Transverse colon (tissue), 4 donors: ENCODE measurements at regions not wholly inside any gene's neighbourhood (a gene's known extent, or its start where the extent isn't known, plus 50 kb on each side); places are given as distances from the start of the nearest gene placed in this dataset.

Experiments used
- DNase-seq: peaks from one replicate; pipeline ENCODE4 v3.0.0-alpha.2; 2019
- H3K27ac ChIP-seq, 4 donors: fragments of 200-600 bp; sonication (generic); 2 replicates each; pipeline ENCODE4 v1.5.1; 2016 to 2018; ENCODE audit warnings: inconsistent platforms in 4 of 4
- H3K27me3 ChIP-seq: fragments of 200-600 bp; sonication (generic); 2 replicates; pipeline ENCODE4 v1.5.1; 2017; ENCODE audit warnings: inconsistent platforms
- H3K36me3 ChIP-seq, 4 donors: fragments of 200-600 bp; sonication (generic); 2 replicates each; pipeline ENCODE4 v1.5.1; 2017 to 2019; ENCODE audit warnings: inconsistent platforms in 4 of 4
- H3K4me1 ChIP-seq, 4 donors: fragments of 200-600 bp; sonication (generic); 2 replicates each; pipeline ENCODE4 v1.5.1; 2017 to 2020; ENCODE audit warnings: inconsistent platforms in 4 of 4
- H3K4me3 ChIP-seq, 4 donors: fragments of 200-600 bp; sonication (generic); 1 replicate in 1 of 4; 2 replicates in 3 of 4; pipeline versions ENCODE4 v1.5.1 to v1.6.1; 2017 to 2019; ENCODE audit warnings: inconsistent platforms in 4 of 4
- H3K9me3 ChIP-seq, 2 donors: fragments of 200-600 bp; sonication (generic); 2 replicates each; pipeline ENCODE4 v1.5.1; 2017 to 2019; ENCODE audit warnings: inconsistent platforms in 2 of 2
- EP300 ChIP-seq: sonication (generic); formaldehyde crosslinking; IDR thresholded peaks from one replicate; pipeline ENCODE4 v1.6.1; 2017; ENCODE audit warnings: antibody characterized with exemption, low read depth
- POLR2A ChIP-seq: fragments of 450-650 bp; IDR thresholded peaks from one replicate; pipeline ENCODE4 v1.6.1; 2016; ENCODE audit warnings: antibody characterized with exemption, mild to moderate bottlenecking, moderate library complexity
- POLR2AphosphoS5 ChIP-seq, 3 donors: sonication (generic); formaldehyde crosslinking; IDR thresholded peaks; one replicate each; pipeline ENCODE4 v1.6.1; 2016; ENCODE audit warnings: antibody characterized with exemption in 3 of 3
- WGBS, 2 donors: methylation state at CpG; one replicate each; pipeline ENCODE4 v1.1.5; 2018; ENCODE audit warnings: low coverage in 1 of 2; 5-methylcytosine and 5-hydroxymethylcytosine counted together
- in situ Hi-C, 4 donors: fragments of 200-750 bp; cut with MboI; loops; one replicate each; pipeline versions ENCODE4 v1.15.0 to v1.15.1; 2017; ENCODE audit warnings: low sequenced_read_pairs in 3 of 4, low pct_ligation_motif_present in 1 of 4, low pct_unique_long_range_greater_than_20kb in 1 of 4
- intact Hi-C: fragments of 100-400 bp; cut with DNase I; formaldehyde crosslinking; loops from one replicate; pipeline ENCODE4 v1.15.1; 2023; ENCODE audit warnings: low total_unique reads
- TF ChIP-seq, protein P1 (sequence below), 5 experiments: fragments of 200-600 bp in 3 of 5; fragments of 450-650 bp in 2 of 5; sonication (generic) in 3 of 5; IDR thresholded peaks; 1 replicate in 2 of 5; 2 replicates in 3 of 5; pipeline ENCODE4 v1.5.1; 2016 to 2017; ENCODE audit warnings: antibody characterized with exemption in 5 of 5, inconsistent platforms in 3 of 5, mild to moderate bottlenecking in 2 of 5, moderate library complexity in 1 of 5

DNA sequence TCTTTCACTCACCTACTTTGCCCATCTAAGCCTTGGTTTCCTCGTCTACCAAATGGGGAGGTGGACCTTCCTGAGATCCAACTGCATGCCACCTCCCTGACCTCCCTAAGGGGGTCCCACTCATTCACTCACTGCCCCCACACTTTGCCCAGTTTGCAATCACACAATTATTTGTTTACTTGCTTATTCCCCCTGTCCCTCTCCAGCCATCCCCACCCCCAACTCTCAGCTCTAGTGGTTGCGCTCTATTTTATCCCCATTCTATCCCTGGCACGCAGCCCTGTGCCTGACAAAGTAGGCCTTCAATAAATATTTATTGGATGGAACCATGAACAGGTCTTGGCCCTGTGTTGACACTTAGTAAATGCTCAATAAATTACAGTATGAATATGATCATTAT lies 130.8 kb upstream of the LARP1 start:
- H3K36me3 ChIP-seq: no peaks in the 10 kb centered on the region
- no peaks in the 10 kb centered on the region for H3K27me3 ChIP-seq
- H3K27ac ChIP-seq: no peak overlapping the region
- in situ Hi-C loops (loop anchor here in 3 of 4 donors (25.0 kb wide), 2 partner anchors 637 to 662 kb away; no protein-coding TSS in a partner anchor), intact Hi-C loops (no loop called here)
- H3K9me3 ChIP-seq: no peaks in the 10 kb centered on the region
- H3K4me3 ChIP-seq: no peak overlapping the region
- H3K4me1 ChIP-seq: no peaks in the 10 kb centered on the region
- TF ChIP-seq EP300: no peak
- TF ChIP-seq, protein P1, sequence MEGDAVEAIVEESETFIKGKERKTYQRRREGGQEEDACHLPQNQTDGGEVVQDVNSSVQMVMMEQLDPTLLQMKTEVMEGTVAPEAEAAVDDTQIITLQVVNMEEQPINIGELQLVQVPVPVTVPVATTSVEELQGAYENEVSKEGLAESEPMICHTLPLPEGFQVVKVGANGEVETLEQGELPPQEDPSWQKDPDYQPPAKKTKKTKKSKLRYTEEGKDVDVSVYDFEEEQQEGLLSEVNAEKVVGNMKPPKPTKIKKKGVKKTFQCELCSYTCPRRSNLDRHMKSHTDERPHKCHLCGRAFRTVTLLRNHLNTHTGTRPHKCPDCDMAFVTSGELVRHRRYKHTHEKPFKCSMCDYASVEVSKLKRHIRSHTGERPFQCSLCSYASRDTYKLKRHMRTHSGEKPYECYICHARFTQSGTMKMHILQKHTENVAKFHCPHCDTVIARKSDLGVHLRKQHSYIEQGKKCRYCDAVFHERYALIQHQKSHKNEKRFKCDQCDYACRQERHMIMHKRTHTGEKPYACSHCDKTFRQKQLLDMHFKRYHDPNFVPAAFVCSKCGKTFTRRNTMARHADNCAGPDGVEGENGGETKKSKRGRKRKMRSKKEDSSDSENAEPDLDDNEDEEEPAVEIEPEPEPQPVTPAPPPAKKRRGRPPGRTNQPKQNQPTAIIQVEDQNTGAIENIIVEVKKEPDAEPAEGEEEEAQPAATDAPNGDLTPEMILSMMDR (IDR thresholded peaks at IDR 0.05): no peak
- TF ChIP-seq POLR2A: no peak
- TF ChIP-seq POLR2AphosphoS5 (IDR thresholded peaks at IDR 0.05): no peak
- WGBS, 2 donors: 80% methylated on average over 3 of the region's 3 CpGs; no CpG with 5 or more reads in 1 of the 2 donors
- DNase-seq: no peak

DNA sequence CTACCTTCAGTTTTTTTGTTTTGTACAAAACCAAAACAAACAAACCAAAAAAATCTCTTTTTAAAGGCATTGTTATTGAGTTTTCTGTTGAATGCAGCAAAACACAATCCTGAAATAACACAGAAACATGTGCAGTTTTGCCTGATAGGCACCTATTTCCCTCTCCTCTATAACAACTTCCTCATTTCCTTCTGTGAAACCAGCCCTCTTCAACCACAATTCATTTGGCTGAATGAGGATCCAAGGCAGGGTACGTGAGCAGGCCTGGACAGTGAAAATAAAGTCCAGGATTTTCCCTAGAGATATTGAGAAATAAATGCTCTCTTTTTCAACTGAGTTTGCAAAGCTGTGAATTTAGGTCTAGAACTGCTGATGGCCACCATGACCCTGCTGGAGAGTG lies 134.8 kb upstream of the LARP1 start:
- Histone ChIP-seq H3K9me3 (no peaks in the 10 kb centered on the region), H3K36me3 (no peaks in the 10 kb centered on the region), H3K27me3 (peaks cover 3% of the 10 kb centered on the region), H3K4me1 (no peaks in the 10 kb centered on the region), H3K27ac (no peak overlapping the region), H3K4me3 (no peak overlapping the region)
- in situ Hi-C loops: loop anchor here in 3 of 4 donors (25.0 kb wide), 2 partner anchors 633 to 658 kb away; no protein-coding TSS in a partner anchor
- intact Hi-C loops: no loop called here
- TF ChIP-seq POLR2A (no peak), POLR2AphosphoS5 (IDR thresholded peaks at IDR 0.05) (no peak), EP300 (no peak)
- TF ChIP-seq, protein P1 (IDR thresholded peaks at IDR 0.05): no peak
- DNase-seq: no peak
- WGBS, 2 donors: 63 to 79% methylated on average over 1 of the region's 1 CpG

DNA sequence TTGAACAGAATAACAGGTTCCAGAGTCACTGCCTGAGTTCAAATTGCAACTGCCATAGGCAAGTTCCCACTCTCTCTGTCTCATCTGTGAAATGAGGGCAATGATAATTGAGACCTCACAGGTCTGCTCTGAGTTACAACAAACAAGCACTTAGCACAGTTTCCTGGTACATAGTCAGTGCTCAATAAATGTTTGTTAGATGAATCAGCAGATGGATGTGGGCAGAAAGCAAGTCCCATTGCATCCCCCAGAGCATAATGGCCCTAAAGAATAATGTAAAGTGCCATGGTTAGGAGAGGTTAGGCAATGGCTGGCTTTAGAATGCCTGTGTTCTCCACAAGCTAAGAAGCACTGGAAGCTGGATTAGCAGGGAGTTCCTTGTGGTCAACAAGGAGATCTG lies 136.5 kb upstream of the LARP1 start:
- no peak for TF ChIP-seq POLR2A
- TF ChIP-seq EP300: no peak
- TF ChIP-seq, protein P1 (IDR thresholded peaks at IDR 0.05): no peak
- in situ Hi-C loops: loop anchor here in 3 of 4 donors (25.0 kb wide), 2 partner anchors 631 to 656 kb away; no protein-coding TSS in a partner anchor
- Histone ChIP-seq H3K9me3 (no peaks in the 10 kb centered on the region), H3K36me3 (no peaks in the 10 kb centered on the region), H3K27me3 (peaks cover 17% of the 10 kb centered on the region), H3K27ac (no peak overlapping the region), H3K4me3 (no peak overlapping the region), H3K4me1 (no peaks in the 10 kb centered on the region)
- intact Hi-C loops: no loop called here
- DNase-seq: no peak

DNA sequence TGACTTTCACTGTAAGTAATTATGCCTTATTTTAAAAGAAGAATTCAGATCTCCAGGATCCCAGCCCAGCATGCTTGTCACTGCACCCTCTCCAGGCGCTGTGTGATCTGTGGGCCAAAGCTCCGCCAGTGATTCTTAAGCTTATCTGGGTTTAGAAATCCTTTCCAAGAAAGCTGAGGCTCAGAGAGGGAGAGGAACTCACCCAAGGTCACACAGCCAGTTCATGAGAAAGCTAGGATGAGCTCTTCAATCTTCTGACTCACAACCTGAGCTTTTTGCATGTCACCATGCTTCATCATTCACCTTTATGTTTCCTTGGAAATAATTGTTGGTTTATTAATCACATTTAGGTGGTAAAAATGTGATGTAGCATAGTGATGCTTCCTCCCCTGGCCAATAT lies 136.6 kb upstream of the HAND1 start:
- peaks cover 9 to 14% (median 13%) of the 10 kb centered on the region in 4 donors for H3K4me1 ChIP-seq
- 86% methylated on average over 2 of the region's 2 CpGs; no CpG with 5 or more reads in 1 of the 2 donors for WGBS, 2 donors
- TF ChIP-seq POLR2A: no peak
- no peak for TF ChIP-seq EP300
- TF ChIP-seq, protein P1 (IDR thresholded peaks at IDR 0.05): no peak
- TF ChIP-seq POLR2AphosphoS5 (IDR thresholded peaks at IDR 0.05): no peak
- H3K27ac ChIP-seq: no peak overlapping the region
- no peaks in the 10 kb centered on the region for H3K9me3 ChIP-seq
- in situ Hi-C loops: loop anchor here in 3 of 4 donors (25.0 kb wide), 2 partner anchors 627 to 652 kb away; no protein-coding TSS in a partner anchor
- H3K36me3 ChIP-seq: no peaks in the 10 kb centered on the region
- peaks cover 58% of the 10 kb centered on the region for H3K27me3 ChIP-seq
- H3K4me3 ChIP-seq: no peak overlapping the region
- no peak for DNase-seq
- intact Hi-C loops: no loop called here
